ENCODE measurements at regions not wholly inside any gene's neighbourhood (a gene's known extent, or its start where the extent isn't known, plus 50 kb on each side); places are given as distances from the start of the nearest gene placed in this dataset.
"Not testable (repeated sequence)": the region's sequence is repeated elsewhere in the genome, so short reads cannot be mapped to it uniquely, and the experiment has no call there.

- Mint-ChIP-seq H3K4me1 (ENCODE audit: low read depth in 2 of 2) (no peaks in the 10 kb centered on the region), H3K4me3 (no peak overlapping the region), H3K9me3 (peaks cover 18% of the 10 kb centered on the region), H3K27me3 (no peaks in the 10 kb centered on the region), H3K36me3 (no peaks in the 10 kb centered on the region), H3K27ac (no peak overlapping the region)
- DNase-seq (ENCODE audit: low spot score) (no peak), ATAC-seq (no peak)
Observed at GRCh38 chr16:7278636-7279035, 54.0 kb upstream of the RBFOX1 start.

GRCh38 chr16:7272567-7273158 lies 60.0 kb upstream of the RBFOX1 start:
- Mint-ChIP-seq H3K36me3 (no peaks in the 10 kb centered on the region), H3K27ac (no peak overlapping the region)

GRCh38 chr16:7271486-7271885 lies 61.2 kb upstream of the RBFOX1 start:
- ATAC-seq (no peak), DNase-seq (ENCODE audit: low spot score) (no peak)
- no peak overlapping the region for H3K27ac Mint-ChIP-seq
- no peak overlapping the region for H3K4me3 Mint-ChIP-seq
- H3K36me3 Mint-ChIP-seq, result peaks cover 3% of the 10 kb centered on the region
- H3K9me3 Mint-ChIP-seq, result no peaks in the 10 kb centered on the region
- no peaks in the 10 kb centered on the region for H3K4me1 Mint-ChIP-seq (ENCODE audit: low read depth in 2 of 2)
- no peaks in the 10 kb centered on the region for H3K27me3 Mint-ChIP-seq

More at GRCh38 chr16:7272567-7273158, 60.0 kb upstream of the RBFOX1 start:
- H3K9me3 Mint-ChIP-seq, result peaks cover 4% of the 10 kb centered on the region
- no peaks in the 10 kb centered on the region for H3K4me1 Mint-ChIP-seq (ENCODE audit: low read depth in 2 of 2)
- no peak overlapping the region for H3K4me3 Mint-ChIP-seq
- no peak for ATAC-seq
- H3K27me3 Mint-ChIP-seq, result no peaks in the 10 kb centered on the region
- DNase-seq (ENCODE audit: low spot score), result no peak

- ATAC-seq, result no peak
- H3K4me1 Mint-ChIP-seq (ENCODE audit: low read depth in 2 of 2), result no peaks in the 10 kb centered on the region
- no peaks in the 10 kb centered on the region for H3K27me3 Mint-ChIP-seq
- no peak overlapping the region for H3K4me3 Mint-ChIP-seq
- H3K9me3 Mint-ChIP-seq, result no peaks in the 10 kb centered on the region
- H3K27ac Mint-ChIP-seq, result no peak overlapping the region
- no peak for DNase-seq (ENCODE audit: low spot score)
- H3K36me3 Mint-ChIP-seq, result peaks cover 6% of the 10 kb centered on the region
Observed at GRCh38 chr16:7270823-7271222, 61.8 kb upstream of the RBFOX1 start.

GRCh38 chr16:7270006-7270405 lies 62.6 kb upstream of the RBFOX1 start:
- H3K36me3 Mint-ChIP-seq, result peaks cover 6% of the 10 kb centered on the region
- H3K4me1 Mint-ChIP-seq (ENCODE audit: low read depth in 2 of 2), result no peaks in the 10 kb centered on the region
- no peaks in the 10 kb centered on the region for H3K27me3 Mint-ChIP-seq
- no peak overlapping the region for H3K4me3 Mint-ChIP-seq
- H3K27ac Mint-ChIP-seq, result no peak overlapping the region
- ATAC-seq (no peak), DNase-seq (ENCODE audit: low spot score) (no peak)
- H3K9me3 Mint-ChIP-seq, result no peaks in the 10 kb centered on the region

GRCh38 chr16:7268182-7268581 lies 64.5 kb upstream of the RBFOX1 start:
- peaks cover 6% of the 10 kb centered on the region for H3K36me3 Mint-ChIP-seq
- no peak for ATAC-seq
- no peak overlapping the region for H3K27ac Mint-ChIP-seq
- no peak overlapping the region for H3K4me3 Mint-ChIP-seq
- H3K9me3 Mint-ChIP-seq, result peaks cover 3% of the 10 kb centered on the region
- DNase-seq (ENCODE audit: low spot score), result no peak
- H3K27me3 Mint-ChIP-seq, result no peaks in the 10 kb centered on the region
- no peaks in the 10 kb centered on the region for H3K4me1 Mint-ChIP-seq (ENCODE audit: low read depth in 2 of 2)

GRCh38 chr16:7257016-7257415 lies 75.6 kb upstream of the RBFOX1 start:
- H3K27ac Mint-ChIP-seq, result no peak overlapping the region
- no peak for ATAC-seq
- H3K36me3 Mint-ChIP-seq, result no peaks in the 10 kb centered on the region
- no peak for DNase-seq (ENCODE audit: low spot score)
- no peaks in the 10 kb centered on the region for H3K27me3 Mint-ChIP-seq
- H3K4me1 Mint-ChIP-seq (ENCODE audit: low read depth in 2 of 2), result no peaks in the 10 kb centered on the region
- H3K4me3 Mint-ChIP-seq, result no peak overlapping the region
- H3K9me3 Mint-ChIP-seq, result peaks cover 15% of the 10 kb centered on the region

- no peak for DNase-seq (ENCODE audit: low spot score)
- Mint-ChIP-seq H3K27ac (no peak overlapping the region), H3K36me3 (no peaks in the 10 kb centered on the region), H3K4me1 (ENCODE audit: low read depth in 2 of 2) (no peaks in the 10 kb centered on the region), H3K27me3 (no peaks in the 10 kb centered on the region), H3K4me3 (no peak overlapping the region), H3K9me3 (peaks cover 4% of the 10 kb centered on the region)
- ATAC-seq, result no peak
Observed at GRCh38 chr16:7246578-7246977, 86.1 kb upstream of the RBFOX1 start.

- no peak overlapping the region for H3K27ac Mint-ChIP-seq
- H3K9me3 Mint-ChIP-seq, result peaks cover 5% of the 10 kb centered on the region
- DNase-seq (ENCODE audit: low spot score) (no peak), ATAC-seq (no peak)
- no peak overlapping the region for H3K4me3 Mint-ChIP-seq
- no peaks in the 10 kb centered on the region for H3K36me3 Mint-ChIP-seq
- H3K4me1 Mint-ChIP-seq (ENCODE audit: low read depth in 2 of 2), result no peaks in the 10 kb centered on the region
- H3K27me3 Mint-ChIP-seq, result no peaks in the 10 kb centered on the region
Observed at GRCh38 chr16:7239547-7239946, 93.1 kb upstream of the RBFOX1 start.

GRCh38 chr16:7236824-7237410 lies 95.7 kb upstream of the RBFOX1 start:
- Mint-ChIP-seq H3K9me3 (peaks cover 7% of the 10 kb centered on the region), H3K36me3 (no peaks in the 10 kb centered on the region), H3K4me3 (no peak overlapping the region), H3K27me3 (no peaks in the 10 kb centered on the region), H3K27ac (no peak overlapping the region), H3K4me1 (ENCODE audit: low read depth in 2 of 2) (no peaks in the 10 kb centered on the region)
- DNase-seq (ENCODE audit: low spot score) (no peak), ATAC-seq (no peak)

GRCh38 chr16:7233975-7234374 lies 98.7 kb upstream of the RBFOX1 start:
- ATAC-seq (no peak), DNase-seq (ENCODE audit: low spot score) (no peak)
- H3K27ac Mint-ChIP-seq, result no peak overlapping the region
- no peaks in the 10 kb centered on the region for H3K36me3 Mint-ChIP-seq
- H3K4me1 Mint-ChIP-seq (ENCODE audit: low read depth in 2 of 2), result no peaks in the 10 kb centered on the region
- H3K4me3 Mint-ChIP-seq, result no peak overlapping the region
- no peaks in the 10 kb centered on the region for H3K27me3 Mint-ChIP-seq
- peaks cover 7% of the 10 kb centered on the region for H3K9me3 Mint-ChIP-seq

- Mint-ChIP-seq H3K27me3 (peaks cover 0 to 9% of the 10 kb centered on the region in 2 donors), H3K4me3 (no peak overlapping the region), H3K36me3 (no peaks in the 10 kb centered on the region), H3K9me3 (peaks cover 11% of the 10 kb centered on the region), H3K4me1 (ENCODE audit: low read depth in 2 of 2) (no peaks in the 10 kb centered on the region), H3K27ac (no peak overlapping the region)
- no peak for ATAC-seq
- DNase-seq (ENCODE audit: low spot score), result no peak
Observed at GRCh38 chr16:7231762-7232161, 100.9 kb upstream of the RBFOX1 start.

GRCh38 chr16:7229433-7230218 lies 103.0 kb upstream of the RBFOX1 start:
- not testable (repeated sequence) for H3K36me3 Mint-ChIP-seq; DNase-seq (ENCODE audit: low spot score); H3K4me3 Mint-ChIP-seq; H3K4me1 Mint-ChIP-seq (ENCODE audit: low read depth in 2 of 2); ATAC-seq; H3K27ac Mint-ChIP-seq; H3K27me3 Mint-ChIP-seq
- peaks cover 11% of the 10 kb centered on the region for H3K9me3 Mint-ChIP-seq

- H3K27ac Mint-ChIP-seq, result no peak overlapping the region
- H3K27me3 Mint-ChIP-seq, result peaks cover 0 to 9% of the 10 kb centered on the region in 2 donors
- H3K4me1 Mint-ChIP-seq (ENCODE audit: low read depth in 2 of 2), result no peaks in the 10 kb centered on the region
- peaks cover 7% of the 10 kb centered on the region for H3K9me3 Mint-ChIP-seq
- H3K4me3 Mint-ChIP-seq, result no peak overlapping the region
- no peak for DNase-seq (ENCODE audit: low spot score)
- no peak for ATAC-seq
- H3K36me3 Mint-ChIP-seq, result no peaks in the 10 kb centered on the region
Observed at GRCh38 chr16:7227229-7227721, 105.4 kb upstream of the RBFOX1 start.
